HUDEP-2 (cell line): ENCODE measurements at regions not wholly inside any gene's neighbourhood (a gene's known extent, or its start where the extent isn't known, plus 50 kb on each side); places are given as distances from the start of the nearest gene placed in this dataset.
"Not testable (repeated sequence)": the region's sequence is repeated elsewhere in the genome, so short reads cannot be mapped to it uniquely, and the experiment has no call there.

Experiments
- DNase-seq, 76 experiments: peaks; one replicate each; lab custom pipeline; 2025; ENCODE audit not compliant: unreplicated experiment in 76 of 76; lab: John Stamatoyannopoulos, UW

DNA sequence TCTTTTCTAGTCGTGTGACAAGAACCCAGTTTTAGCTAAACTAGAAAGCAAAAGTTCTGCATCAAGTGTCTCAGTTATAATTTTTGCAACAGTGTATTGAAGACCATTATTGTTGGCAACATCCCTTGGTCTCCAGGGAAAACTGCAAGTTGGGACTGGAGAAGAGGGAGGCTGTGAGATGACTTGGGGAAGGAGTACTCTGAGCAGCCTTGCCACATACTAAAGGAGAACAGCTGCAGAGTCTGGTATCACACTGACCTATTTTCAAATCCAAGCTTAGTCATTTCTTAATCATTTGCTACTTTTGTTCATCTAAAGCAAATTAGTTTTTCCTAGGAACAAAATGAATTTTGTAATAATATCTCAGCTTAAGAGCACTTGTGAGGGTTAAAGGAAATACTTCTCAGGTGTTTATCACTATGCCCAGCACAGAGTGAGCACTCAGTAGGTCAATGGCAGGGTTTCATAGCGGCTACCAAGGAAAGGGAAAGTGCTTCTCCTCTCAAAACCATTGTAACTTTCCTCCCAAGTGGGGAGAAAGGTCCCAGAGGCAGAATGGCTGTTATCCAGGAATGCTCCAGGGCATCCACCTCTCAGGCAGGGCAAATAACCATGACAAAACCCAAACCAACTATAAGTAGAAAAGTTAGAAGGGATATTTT is 247.1 kb downstream of the C11orf87 start:
- no peak for DNase-seq

DNA sequence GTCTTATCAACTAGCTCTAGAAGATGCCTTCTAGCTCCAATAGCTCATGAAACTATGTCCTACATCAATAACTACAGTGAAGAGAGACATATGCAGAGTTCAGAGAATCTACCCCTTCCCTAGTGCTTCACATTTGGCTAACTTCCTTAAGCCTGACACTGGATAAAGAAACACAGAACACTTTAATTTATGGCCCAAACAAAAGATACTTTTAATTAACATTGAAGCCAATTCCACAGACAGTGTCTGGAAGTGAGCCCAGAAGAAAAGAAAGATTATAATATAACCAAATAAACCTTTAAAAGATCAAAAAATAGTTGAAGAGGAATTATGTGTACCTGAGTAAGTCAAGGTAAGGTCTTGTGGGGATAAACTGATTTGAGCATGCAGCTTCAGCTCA is 255.2 kb downstream of the C11orf87 start:
- DNase-seq, result no peak

DNA sequence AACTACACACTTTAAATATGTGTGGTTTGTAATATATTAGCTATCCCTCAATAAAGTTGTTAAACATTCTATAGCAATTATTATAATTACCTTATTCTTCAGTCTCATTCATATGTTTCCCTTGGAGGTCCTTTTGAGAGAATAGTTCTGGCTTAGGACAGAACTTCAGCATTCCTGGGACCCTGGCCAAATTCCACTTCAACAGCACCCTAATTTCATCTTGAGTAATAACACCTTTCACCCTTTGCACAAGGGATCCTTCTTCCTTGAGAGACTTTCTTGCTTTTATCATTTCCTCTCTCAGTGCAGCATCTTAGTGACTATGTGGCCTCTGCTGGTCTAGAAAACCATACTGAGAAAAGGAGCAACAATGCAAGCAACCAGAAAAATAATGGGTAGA is 255.9 kb downstream of the C11orf87 start:
- no peak for DNase-seq

DNA sequence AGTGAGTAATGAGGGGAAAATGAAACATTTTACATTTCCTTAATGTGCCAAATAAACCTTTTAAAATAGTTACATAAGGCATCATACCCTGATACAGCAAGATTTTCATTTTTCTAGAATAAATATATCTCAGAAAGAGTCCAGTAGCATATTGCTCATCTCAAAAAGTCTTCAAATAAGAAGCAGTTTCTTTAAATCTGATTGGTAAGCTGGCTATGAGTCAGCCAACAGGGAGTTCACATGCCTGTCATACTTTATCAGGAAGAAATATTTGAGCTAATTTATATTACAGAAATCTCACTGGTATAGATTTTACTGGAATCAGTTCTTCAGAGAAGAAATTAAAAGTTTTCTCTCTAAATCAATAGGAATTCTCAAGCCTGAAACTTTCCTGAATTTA is 258.1 kb downstream of the C11orf87 start:
- no peak for DNase-seq

- DNase-seq, result not testable (repeated sequence)
Observed at GRCh38 chr11:109682788-109683187, 260.8 kb downstream of the C11orf87 start.

DNA sequence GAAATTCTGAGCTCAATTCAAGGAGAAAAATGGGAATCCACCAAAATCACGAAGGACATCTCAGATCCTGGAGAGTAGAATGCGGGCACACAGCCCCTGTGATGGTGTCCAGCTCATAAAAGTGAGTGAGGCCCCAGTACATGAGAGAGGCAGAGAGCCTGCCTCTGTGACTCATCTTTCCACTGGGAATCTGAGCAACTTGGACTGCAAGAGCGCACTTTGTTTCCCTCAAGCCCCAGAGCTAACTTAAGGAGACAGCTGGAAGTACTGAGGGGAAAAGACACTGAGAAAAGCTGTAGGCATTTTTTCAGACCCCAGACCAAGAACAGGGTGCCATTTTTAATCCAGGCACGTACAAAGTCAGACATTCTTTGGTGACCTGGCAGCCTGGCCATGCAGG is 273.7 kb downstream of the C11orf87 start:
- DNase-seq, result no peak

DNA sequence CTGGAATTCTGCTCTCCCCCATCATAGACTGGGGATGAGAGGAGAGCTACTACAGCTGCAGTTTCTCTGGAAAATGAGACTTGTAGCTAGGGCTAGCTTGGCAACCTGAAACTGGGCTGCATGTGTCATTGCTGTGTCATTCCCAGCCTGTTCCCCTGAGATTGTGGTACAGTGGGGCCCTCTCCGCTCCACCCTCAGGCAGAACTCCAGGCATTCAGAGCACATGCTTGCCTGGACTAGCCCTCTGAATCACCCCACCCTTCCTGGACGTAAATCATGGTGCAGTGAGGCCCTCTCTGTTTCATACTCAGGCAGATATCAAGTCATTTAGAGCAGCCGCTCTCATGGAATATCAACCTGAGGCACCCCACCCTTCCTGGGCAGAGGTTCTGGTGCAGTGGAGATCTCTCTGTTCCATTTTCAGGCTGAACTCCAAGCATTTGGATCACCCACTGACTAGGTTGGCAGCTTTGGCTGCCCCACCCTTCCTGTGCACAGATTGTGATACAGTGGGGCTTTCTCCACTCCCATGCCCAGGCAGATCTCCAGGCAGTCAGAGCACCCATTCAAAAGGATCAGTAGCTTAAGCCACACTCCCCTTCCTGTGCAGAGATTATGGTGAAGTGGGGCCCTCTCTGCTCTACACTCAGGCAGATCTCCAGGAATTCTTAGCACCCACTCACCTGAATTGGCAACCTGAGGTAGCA is 274.4 kb downstream of the C11orf87 start:
- DNase-seq, result no peak

GRCh38 chr11:109697140-109697843 is 275.3 kb downstream of the C11orf87 start:
- DNase-seq, result peak in 13 of 76 experiments; percentile 1 to 37 (median 15)

- no peak for DNase-seq
Observed at GRCh38 chr11:109698237-109698636, 276.2 kb downstream of the C11orf87 start.

GRCh38 chr11:109704432-109704831 is 282.4 kb downstream of the C11orf87 start:
- DNase-seq, result no peak

DNA sequence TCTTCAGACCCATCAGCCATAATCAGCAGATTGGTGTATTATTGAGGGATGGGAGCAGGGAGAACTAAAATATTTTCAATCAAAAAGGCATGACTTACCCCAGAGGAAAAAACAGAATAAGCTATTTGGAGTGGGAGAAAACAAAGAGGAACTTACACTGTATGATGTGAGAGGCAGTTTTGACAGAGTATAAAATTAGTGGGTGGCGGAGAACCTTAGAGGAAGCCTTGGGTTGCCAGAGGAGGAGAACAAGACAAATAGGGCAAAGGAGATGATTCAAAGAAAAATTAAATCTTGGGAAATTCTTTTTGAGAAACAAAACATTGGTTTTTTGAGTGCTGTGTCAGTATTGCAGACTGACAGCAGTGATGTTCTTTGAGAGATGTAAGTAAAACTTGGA is 285.0 kb downstream of the C11orf87 start:
- DNase-seq, result no peak

DNA sequence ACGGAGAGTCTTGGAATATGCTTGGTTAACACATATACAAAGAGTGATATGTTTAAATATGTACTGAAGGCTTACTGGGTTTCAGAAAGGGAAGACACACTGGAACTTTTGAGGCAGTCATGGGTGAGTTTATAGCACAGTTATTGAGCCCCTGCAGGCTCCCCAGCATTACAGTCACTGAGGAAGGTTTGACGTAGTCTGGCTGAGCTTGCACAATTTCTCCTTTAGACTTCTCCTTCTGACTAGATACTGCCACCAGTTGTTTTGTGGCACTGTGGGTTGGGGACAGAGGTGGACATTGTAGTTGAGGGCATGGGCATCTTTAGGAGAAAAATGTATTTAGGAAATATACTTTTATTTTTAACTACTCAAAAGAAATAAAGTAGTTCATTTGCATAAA is 285.4 kb downstream of the C11orf87 start:
- no peak for DNase-seq

GRCh38 chr11:109708184-109708583 is 286.2 kb downstream of the C11orf87 start:
- no peak for DNase-seq

- DNase-seq, result not testable (repeated sequence)
Observed at GRCh38 chr11:109714444-109714843, 292.5 kb downstream of the C11orf87 start.

DNA sequence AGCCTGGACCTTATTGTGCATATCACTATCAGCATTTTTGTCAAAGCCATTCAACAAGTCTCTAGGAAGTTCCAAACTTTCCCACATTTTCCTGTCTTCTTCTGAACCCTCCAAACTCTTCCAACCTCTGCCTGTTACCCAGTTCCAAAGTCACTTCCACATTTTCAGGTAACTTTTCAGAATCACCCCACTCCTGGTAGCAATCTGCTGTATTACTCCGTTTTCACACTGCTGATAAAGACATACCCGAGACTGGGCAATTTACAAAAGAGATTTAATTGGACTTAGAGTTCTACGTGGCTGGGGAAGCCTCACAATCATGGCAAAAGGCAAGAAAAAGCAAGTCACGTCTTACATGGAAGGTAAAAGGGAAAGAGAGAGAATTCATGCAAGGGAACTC is 293.4 kb downstream of the C11orf87 start:
- not testable (repeated sequence) for DNase-seq

GRCh38 chr11:109726061-109726460 is 304.1 kb downstream of the C11orf87 start:
- no peak for DNase-seq

DNA sequence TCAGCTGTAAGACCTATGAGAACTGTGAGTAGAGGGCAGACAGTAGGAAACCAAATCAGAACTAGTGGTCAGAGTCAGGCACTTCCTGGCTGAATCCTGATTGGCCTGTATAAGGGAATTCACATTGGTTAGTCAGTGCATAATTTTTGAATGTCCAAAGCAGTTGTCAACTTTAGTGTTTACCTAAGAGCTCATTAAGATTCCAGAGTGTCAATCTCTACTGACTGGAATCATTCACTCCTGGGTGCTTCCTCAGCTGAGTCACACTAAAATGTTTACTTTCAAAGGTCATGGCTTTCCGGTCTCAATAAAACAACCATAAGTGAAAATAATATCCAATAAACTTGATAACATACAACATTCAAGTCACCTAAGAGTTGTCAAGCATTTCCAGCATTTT is 306.1 kb downstream of the C11orf87 start:
- DNase-seq, result no peak

DNA sequence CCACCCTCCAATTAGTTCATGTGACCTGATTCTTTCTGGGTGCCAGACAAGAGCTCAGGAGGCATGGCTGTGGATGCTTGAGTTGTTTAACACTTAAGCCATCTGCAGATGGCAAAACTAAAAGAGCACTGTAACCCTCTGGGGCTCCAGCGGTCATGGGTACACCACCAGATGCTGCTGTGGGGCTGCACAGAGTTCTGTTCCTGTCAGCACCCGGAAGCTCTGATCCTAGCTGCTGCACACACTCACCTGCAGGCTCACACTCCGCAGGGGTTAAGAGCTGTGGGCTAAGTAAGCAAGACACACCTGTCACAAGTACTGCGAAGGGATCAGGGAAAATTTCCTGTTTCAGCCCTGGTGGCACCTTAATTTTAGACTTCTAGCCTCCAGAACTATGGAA is 307.8 kb downstream of the C11orf87 start:
- DNase-seq, result no peak

- DNase-seq, result no peak
Observed at GRCh38 chr11:109730669-109731068, 308.7 kb downstream of the C11orf87 start.

- DNase-seq, result no peak
Observed at GRCh38 chr11:109731451-109731850, 309.5 kb downstream of the C11orf87 start.

- no peak for DNase-seq
Observed at GRCh38 chr11:109733245-109733644, 311.3 kb downstream of the C11orf87 start.

DNA sequence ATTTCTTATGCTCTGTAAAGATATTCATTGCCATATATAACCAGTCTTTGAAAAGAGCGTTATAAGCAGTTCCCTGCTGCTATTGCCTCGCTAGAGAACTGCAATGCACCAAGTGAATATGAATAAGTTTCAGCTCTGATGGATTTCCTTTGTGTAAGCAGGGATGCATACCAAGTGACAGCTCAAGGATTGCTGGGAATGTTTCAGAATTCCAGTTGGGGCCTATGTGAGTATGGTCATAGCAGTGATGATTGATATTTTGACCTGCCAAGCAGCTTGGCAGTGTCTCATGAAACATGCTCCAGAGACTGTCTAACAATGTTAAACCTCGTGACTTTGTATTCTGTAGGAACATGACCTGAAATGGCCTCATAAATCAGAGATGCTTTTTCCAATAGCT is 312.6 kb downstream of the C11orf87 start:
- no peak for DNase-seq
